HG03196 (cell line): ENCODE measurements at regions not wholly inside any gene's neighbourhood (a gene's known extent, or its start where the extent isn't known, plus 50 kb on each side); places are given as distances from the start of the nearest gene placed in this dataset.

Experiments used
- ATAC-seq: cut with Tn5 transposase; IDR thresholded peaks from one replicate; pipeline ENCODE4 v1.9.1; 2021; ENCODE audit not compliant: unreplicated experiment

GRCh38 chr5:124341066-124341858 lies 405.2 kb downstream of the ZNF608 start:
- no peak for ATAC-seq

GRCh38 chr5:124337996-124338395 lies 408.4 kb downstream of the ZNF608 start:
- no peak for ATAC-seq

DNA sequence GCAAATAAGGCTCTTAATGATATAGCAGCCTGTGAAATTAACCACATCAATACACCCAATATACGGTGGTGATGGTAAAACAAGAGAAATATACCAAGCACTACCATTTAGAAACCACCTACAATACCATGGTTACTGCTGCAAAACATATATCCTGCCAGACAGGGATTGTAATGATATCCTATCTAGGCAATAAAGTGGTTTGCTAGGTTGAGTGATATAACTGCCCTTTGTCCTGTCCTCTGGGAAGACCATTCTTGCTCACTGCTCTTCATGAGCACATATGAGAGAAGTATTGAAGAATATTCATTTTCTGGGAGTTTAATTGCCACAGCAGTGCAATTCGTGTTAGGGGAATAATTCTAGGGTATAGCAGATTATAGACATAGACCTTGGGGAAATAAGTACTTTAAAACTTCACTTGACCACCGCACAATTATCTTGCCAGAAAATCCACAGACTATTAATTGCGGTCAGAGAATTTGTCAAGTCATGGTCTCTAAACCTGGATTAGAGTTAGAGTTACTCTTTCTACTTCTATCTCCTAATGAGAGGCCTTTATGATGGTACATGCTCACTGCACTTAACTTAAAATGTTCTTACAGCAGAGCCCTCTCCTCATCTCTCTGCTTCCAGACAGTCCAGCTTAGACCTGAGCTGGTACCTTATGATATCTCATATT lies 413.0 kb downstream of the ZNF608 start:
- ATAC-seq: no peak

GRCh38 chr5:124332273-124332672 lies 414.2 kb downstream of the ZNF608 start:
- no peak for ATAC-seq

GRCh38 chr5:124330595-124331220 lies 415.7 kb downstream of the ZNF608 start:
- no peak for ATAC-seq

DNA sequence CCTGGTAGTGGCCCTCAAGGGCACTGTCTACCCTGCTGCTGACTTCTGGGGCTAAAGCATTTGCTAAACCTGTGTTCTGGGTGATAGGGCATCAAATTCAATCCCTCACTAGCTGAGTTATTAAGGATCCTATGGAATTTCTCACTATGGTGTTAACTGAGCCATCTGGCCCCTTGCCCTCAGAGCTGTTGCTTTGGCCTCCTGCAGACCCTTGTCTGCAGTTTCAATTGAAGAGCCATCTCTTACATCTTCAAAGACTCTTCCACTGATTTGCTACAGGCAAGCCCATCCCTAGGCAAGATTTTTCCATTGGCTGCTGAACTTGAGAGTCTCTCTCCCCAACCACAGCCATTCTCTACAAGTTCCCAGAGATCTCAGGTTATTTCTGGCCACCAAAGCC lies 418.2 kb downstream of the ZNF608 start:
- ATAC-seq: no peak

GRCh38 chr5:124318661-124319060 lies 427.8 kb downstream of the ZNF608 start:
- ATAC-seq: no peak

- ATAC-seq: no peak
Measured at GRCh38 chr5:124317451-124317850, 429.0 kb downstream of the ZNF608 start.

- ATAC-seq: no peak
Measured at GRCh38 chr5:124315741-124316415, 430.6 kb downstream of the ZNF608 start.

GRCh38 chr5:124310453-124310852 lies 436.0 kb downstream of the ZNF608 start:
- ATAC-seq: no peak

GRCh38 chr5:124309241-124309980 lies 437.0 kb downstream of the ZNF608 start:
- ATAC-seq: no peak

DNA sequence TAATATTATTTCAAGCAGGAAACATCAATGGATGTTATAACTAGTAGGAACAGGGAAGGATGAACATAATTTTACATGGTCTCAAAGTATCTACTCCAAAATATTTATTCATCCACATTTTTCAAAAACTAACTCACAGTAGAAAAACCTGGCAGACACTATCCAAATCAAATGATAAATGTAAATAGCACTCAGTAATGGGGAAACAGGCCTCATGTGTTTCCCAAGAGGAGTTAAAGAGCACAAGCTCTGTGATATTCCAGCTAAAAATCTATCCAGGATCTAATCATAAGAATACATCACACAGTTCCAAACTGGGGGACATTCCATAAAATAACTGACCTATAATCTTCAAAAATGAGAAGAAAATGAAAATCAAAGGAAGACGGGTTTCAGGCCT lies 443.1 kb downstream of the ZNF608 start:
- ATAC-seq: no peak

- ATAC-seq: no peak
Measured at GRCh38 chr5:124302533-124302932, 443.9 kb downstream of the ZNF608 start.

GRCh38 chr5:124301850-124302249 lies 444.6 kb downstream of the ZNF608 start:
- no peak for ATAC-seq

GRCh38 chr5:124300815-124301621 lies 445.4 kb downstream of the ZNF608 start:
- ATAC-seq: no peak

GRCh38 chr5:124297826-124298225 lies 448.6 kb downstream of the ZNF608 start:
- no peak for ATAC-seq

DNA sequence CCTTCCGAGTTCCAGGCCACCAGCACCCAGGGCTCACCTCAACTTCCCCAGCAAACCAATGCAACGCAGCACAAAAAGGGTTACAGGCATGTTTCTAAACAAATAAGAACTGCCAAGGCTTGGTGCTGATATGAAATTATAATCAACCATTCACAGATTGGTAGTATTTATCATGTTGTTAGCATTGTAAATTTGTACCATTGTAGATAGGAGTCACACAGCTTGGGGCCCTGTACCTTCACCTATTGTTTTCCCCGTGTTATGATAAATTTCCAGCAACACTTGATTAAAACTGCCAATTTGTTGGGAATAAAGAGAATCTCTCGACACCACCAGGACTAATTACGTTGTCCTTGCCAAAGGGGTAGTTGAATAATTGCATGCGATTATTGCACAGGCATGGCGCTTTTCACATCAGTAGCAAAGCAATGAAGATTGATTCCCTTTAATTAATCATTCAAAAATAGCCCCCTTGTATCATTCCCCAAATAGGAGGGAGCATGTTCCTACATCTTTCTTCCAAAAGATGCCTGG lies 454.1 kb downstream of the ZNF608 start:
- no peak for ATAC-seq

- ATAC-seq: no peak
Measured at GRCh38 chr5:124289641-124290311, 456.7 kb downstream of the ZNF608 start.

DNA sequence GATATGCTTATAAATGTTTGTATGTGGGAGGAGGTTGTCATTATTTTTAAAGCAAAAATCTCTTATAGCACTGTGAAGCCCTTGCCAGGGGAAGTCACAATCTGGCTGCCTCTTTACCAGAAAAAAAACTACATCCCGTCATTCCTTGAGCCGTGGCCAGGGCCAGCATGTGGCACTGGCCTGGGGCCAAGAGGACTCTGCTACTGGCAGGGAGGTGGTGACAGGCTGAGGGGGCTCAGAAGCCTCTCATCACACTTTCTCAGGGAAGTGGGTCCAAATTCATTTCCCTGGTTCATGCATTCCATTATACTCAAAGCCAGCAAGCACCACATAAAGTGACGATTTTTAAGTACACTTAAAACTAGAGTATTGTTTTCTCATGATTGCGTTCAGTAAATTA lies 457.3 kb downstream of the ZNF608 start:
- no peak for ATAC-seq
